Panc1 (cell line): ENCODE measurements at regions not wholly inside any gene's neighbourhood (a gene's known extent, or its start where the extent isn't known, plus 50 kb on each side); places are given as distances from the start of the nearest gene placed in this dataset.

Experiments used
- ATAC-seq: fragments of 200-7000 bp; cut with Tn5 transposase; 2 replicates; pipeline ENCODE4 v1.9.1; 2020; ENCODE audit warnings: mild to moderate bottlenecking, moderate library complexity
- BruUV-seq: library from RNA; stranded (reverse); fragments of 400-500 nt; replicated peaks from 2 replicates; lab custom pipeline; 2021; lab: Mats Ljungman, UMichigan
- CTCF ChIA-PET: fragments of 300-600 bp; sonication (Branson Sonifier 250); formaldehyde crosslinking; loops from one replicate; lab custom pipeline; 2022; ENCODE audit warnings: antibody characterized with exemption; lab: Charles Lee
- POLR2A ChIA-PET: fragments of 300-600 bp; sonication (Branson Sonifier 250); formaldehyde crosslinking; loops from one replicate; lab custom pipeline; 2022; ENCODE audit warnings: antibody characterized with exemption; lab: Charles Lee
- DNase-seq: peaks from one replicate; pipeline ENCODE4 v3.0.0-alpha.2; 2010; ENCODE audit warnings: low read depth, low spot score
- H3K27ac ChIP-seq: 2 replicates; pipeline ENCODE4 v1.5.1; 2011; ENCODE audit warnings: mild to moderate bottlenecking, low read length, inconsistent platforms
- H3K27me3 ChIP-seq: fragments of 200-500 bp; sonication (Bioruptor generic); 2 replicates; pipeline ENCODE4 v1.6.0; 2014; ENCODE audit warnings: low read length, inconsistent platforms; ENCODE audit not compliant: control insufficient read depth, insufficient read depth
- H3K36me3 ChIP-seq: fragments of 200-500 bp; sonication (Bioruptor generic); 2 replicates; pipeline ENCODE4 v1.5.1; 2014; ENCODE audit warnings: inconsistent platforms, mild to moderate bottlenecking, low read length, moderate library complexity; ENCODE audit not compliant: control insufficient read depth, insufficient read depth
- H3K4me1 ChIP-seq: 2 replicates; pipeline ENCODE4 v1.5.1; 2011; ENCODE audit warnings: inconsistent platforms, mild to moderate bottlenecking, low read length, moderate library complexity; ENCODE audit not compliant: control insufficient read depth, insufficient read depth
- H3K4me3 ChIP-seq, 2 experiments: 2 replicates each; pipeline ENCODE4 v1.5.1; 2011 to 2012; ENCODE audit warnings: low read depth in 2 of 2, low read length in 2 of 2, mild to moderate bottlenecking in 2 of 2, inconsistent platforms in 1 of 2, moderate library complexity in 1 of 2
- H3K9me3 ChIP-seq: fragments of 200-500 bp; sonication (Bioruptor generic); 2 replicates; pipeline ENCODE4 v1.5.1; 2014; ENCODE audit warnings: low read depth, mild to moderate bottlenecking, inconsistent platforms, low read length, moderate library complexity; ENCODE audit not compliant: control insufficient read depth, insufficient read depth
- POLR2AphosphoS5 ChIP-seq: IDR thresholded peaks from 2 replicates; pipeline ENCODE4 v1.6.1; 2012; ENCODE audit warnings: mild to moderate bottlenecking, low read depth, low read length, moderate library complexity
- REST ChIP-seq, 2 experiments: IDR thresholded peaks; 2 replicates each; pipeline ENCODE4 v1.6.1; 2011 to 2012; ENCODE audit warnings: low read depth in 2 of 2, control low read depth in 1 of 2, low read length in 1 of 2, mild to moderate bottlenecking in 1 of 2, moderate library complexity in 1 of 2; ENCODE audit not compliant: insufficient read depth in 1 of 2
- SIN3A ChIP-seq: IDR thresholded peaks from 2 replicates; pipeline ENCODE4 v1.6.1; 2012; ENCODE audit warnings: low read depth, mild to moderate bottlenecking, low read length, moderate library complexity, borderline replicate concordance; ENCODE audit not compliant: insufficient read depth
- TCF7L2 ChIP-seq: IDR thresholded peaks from 2 replicates; pipeline ENCODE4 v1.6.1; 2011; ENCODE audit warnings: mild to moderate bottlenecking, low read depth, low read length, inconsistent platforms
- in situ Hi-C: cut with HindIII; loops from 2 replicates; pipeline ENCODE4 v1.10.0; 2016; ENCODE audit warnings: low sequenced_read_pairs, low pct_unique_long_range_greater_than_20kb
- intact Hi-C: fragments of 100-400 bp; cut with micrococcal nuclease; formaldehyde crosslinking; loops from one replicate; pipeline ENCODE4 v1.10.0; 2022; ENCODE audit not compliant: unreplicated experiment
- TF ChIP-seq, protein P1 (sequence below): fragments of 450-650 bp; IDR thresholded peaks from 2 replicates; pipeline ENCODE4 v1.5.1; 2017; ENCODE audit warnings: mild to moderate bottlenecking

GRCh38 chr4:132863619-132864018 lies 285.5 kb upstream of the PCDH10 start:
- TF ChIP-seq POLR2AphosphoS5 (no peak), TCF7L2 (no peak), SIN3A (no peak), REST (IDR thresholded peaks at IDR 0.05; ENCODE audit: insufficient read depth in 1 of 2, low read depth in 2 of 2, low read length in 1 of 2) (no peak)
- TF ChIP-seq, protein P1, sequence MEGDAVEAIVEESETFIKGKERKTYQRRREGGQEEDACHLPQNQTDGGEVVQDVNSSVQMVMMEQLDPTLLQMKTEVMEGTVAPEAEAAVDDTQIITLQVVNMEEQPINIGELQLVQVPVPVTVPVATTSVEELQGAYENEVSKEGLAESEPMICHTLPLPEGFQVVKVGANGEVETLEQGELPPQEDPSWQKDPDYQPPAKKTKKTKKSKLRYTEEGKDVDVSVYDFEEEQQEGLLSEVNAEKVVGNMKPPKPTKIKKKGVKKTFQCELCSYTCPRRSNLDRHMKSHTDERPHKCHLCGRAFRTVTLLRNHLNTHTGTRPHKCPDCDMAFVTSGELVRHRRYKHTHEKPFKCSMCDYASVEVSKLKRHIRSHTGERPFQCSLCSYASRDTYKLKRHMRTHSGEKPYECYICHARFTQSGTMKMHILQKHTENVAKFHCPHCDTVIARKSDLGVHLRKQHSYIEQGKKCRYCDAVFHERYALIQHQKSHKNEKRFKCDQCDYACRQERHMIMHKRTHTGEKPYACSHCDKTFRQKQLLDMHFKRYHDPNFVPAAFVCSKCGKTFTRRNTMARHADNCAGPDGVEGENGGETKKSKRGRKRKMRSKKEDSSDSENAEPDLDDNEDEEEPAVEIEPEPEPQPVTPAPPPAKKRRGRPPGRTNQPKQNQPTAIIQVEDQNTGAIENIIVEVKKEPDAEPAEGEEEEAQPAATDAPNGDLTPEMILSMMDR = no peak
- no peak overlapping the region for H3K27ac ChIP-seq
- H3K36me3 ChIP-seq = no peaks in the 10 kb centered on the region
- ChIA-PET POLR2A (no interaction called here), CTCF (no interaction called here)
- BruUV-seq = no TSS peak
- no peak for DNase-seq
- H3K4me1 ChIP-seq = no peaks in the 10 kb centered on the region
- intact Hi-C loops = no loop called here
- H3K27me3 ChIP-seq = no peaks in the 10 kb centered on the region
- ATAC-seq = no peak
- in situ Hi-C loops = no loop called here
- H3K9me3 ChIP-seq = no peaks in the 10 kb centered on the region
- no peak overlapping the region for H3K4me3 ChIP-seq

- in situ Hi-C loops (no loop called here), intact Hi-C loops (no loop called here)
- H3K4me1 ChIP-seq = no peaks in the 10 kb centered on the region
- no peak overlapping the region for H3K4me3 ChIP-seq
- ChIA-PET CTCF (no interaction called here), POLR2A (interaction anchor here (0.6 kb wide), 1 partner anchor 28 kb away, joined by 3 read pairs; no protein-coding TSS in a partner anchor)
- H3K27ac ChIP-seq = no peak overlapping the region
- TF ChIP-seq SIN3A (no peak), POLR2AphosphoS5 (no peak), TCF7L2 (no peak), REST (IDR thresholded peaks at IDR 0.05; ENCODE audit: insufficient read depth in 1 of 2, low read depth in 2 of 2, low read length in 1 of 2) (no peak)
- TF ChIP-seq, protein P1 = no peak
- H3K27me3 ChIP-seq = no peaks in the 10 kb centered on the region
- H3K36me3 ChIP-seq = no peaks in the 10 kb centered on the region
- no peak for DNase-seq
- ATAC-seq = no peak
- no peaks in the 10 kb centered on the region for H3K9me3 ChIP-seq
- BruUV-seq = no TSS peak
Measured at GRCh38 chr4:132865458-132865857, 283.6 kb upstream of the PCDH10 start.
